ENCODE measurements at regions not wholly inside any gene's neighbourhood (a gene's known extent, or its start where the extent isn't known, plus 50 kb on each side); places are given as distances from the start of the nearest gene placed in this dataset.

DNA sequence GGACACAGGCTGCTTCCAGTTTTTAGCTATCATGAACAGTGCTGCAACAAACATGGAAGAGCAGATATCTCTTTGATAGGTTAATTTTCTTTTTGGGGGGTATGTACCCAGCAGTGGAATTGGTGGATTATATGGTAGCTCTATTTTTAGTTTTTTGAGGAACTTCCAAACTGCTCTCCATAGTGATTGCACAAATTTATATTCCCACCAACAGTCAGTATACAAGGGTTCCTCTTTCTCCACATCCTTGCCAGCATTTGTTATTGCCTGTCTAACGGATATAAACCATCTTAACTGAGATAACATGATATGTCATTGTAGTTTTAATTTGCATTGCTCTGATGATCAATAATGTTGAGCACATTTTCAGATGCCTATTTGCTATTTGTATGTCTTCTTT, 237.6 kb downstream of the MMUT start:
- Histone ChIP-seq H3K4me1 (ENCODE audit: insufficient read depth, low read length) (no peaks in the 10 kb centered on the region), H3K9me3 (ENCODE audit: low read length) (no peaks in the 10 kb centered on the region), H3K4me2 (ENCODE audit: low read depth, low read length) (no peak overlapping the region), H4K20me1 (ENCODE audit: insufficient read depth, low read length) (no peaks in the 10 kb centered on the region), H3K9ac (ENCODE audit: insufficient read depth, low read depth, low read length) (no peak overlapping the region), H3K79me2 (ENCODE audit: insufficient read depth, low read length) (no peaks in the 10 kb centered on the region), H3K36me3 (replicated peaks in 1 of 2; ENCODE audit: control insufficient read depth in 1 of 2, insufficient read depth in 2 of 2, low read length in 2 of 2) (no peaks in the 10 kb centered on the region), H2AFZ (ENCODE audit: low read length) (no peak overlapping the region), H3K27ac (ENCODE audit: extremely low read length, insufficient read depth, low read length) (no peak overlapping the region), H3K4me3 (replicated peaks in 1 of 3; ENCODE audit: insufficient read depth in 1 of 3, low read depth in 2 of 3, low read length in 3 of 3) (no peak overlapping the region), H3K27me3 (ENCODE audit: control insufficient read depth in 1 of 2, insufficient read depth in 2 of 2, low read length in 2 of 2) (no peaks in the 10 kb centered on the region)
- CTCF ChIA-PET (ENCODE audit: low intra/inter-chr PET ratio, low total read pairs) = no interaction called here
- FAIRE-seq (no peak), DNase-seq (ENCODE audit: low spot score) (no peak), ATAC-seq (no peak)
- no TSS peak for BruUV-seq (replicated peaks)
- in situ Hi-C loops (cut with HindIII; ENCODE audit: extremely low pct_ligation_motif_present, low pct_unique_long_range_greater_than_20kb) (no loop called here), intact Hi-C loops (cut with micrococcal nuclease; ENCODE audit: unreplicated experiment) (no loop called here)
- WGBS (ENCODE audit: low lambda C conversion rate) = 2% methylated on average over 1 of the region's 1 CpG
- POLR2A ChIA-PET = no interaction called here
- TF ChIP-seq JUNB (CRISPR knock-in tag; IDR thresholded peaks at IDR 0.05; ENCODE audit: borderline replicate concordance) (no peak), TGIF2 (CRISPR knock-in tag; IDR thresholded peaks at IDR 0.05) (no peak), SMYD3 (CRISPR knock-in tag; IDR thresholded peaks at IDR 0.05) (no peak), MXI1 (IDR thresholded peaks at IDR 0.05; ENCODE audit: borderline replicate concordance, low read depth, low read length) (no peak), ZNF10 (CRISPR knock-in tag; IDR thresholded peaks at IDR 0.05; ENCODE audit: borderline replicate concordance, low read depth) (no peak), SRY (CRISPR knock-in tag; IDR thresholded peaks at IDR 0.05) (no peak), ZNF607 (CRISPR knock-in tag; IDR thresholded peaks at IDR 0.05; ENCODE audit: borderline replicate concordance) (no peak), ZNF678 (CRISPR knock-in tag; IDR thresholded peaks at IDR 0.05) (no peak), ZNF138 (CRISPR knock-in tag; IDR thresholded peaks at IDR 0.05; ENCODE audit: low read depth) (no peak), NFIB (CRISPR knock-in tag; IDR thresholded peaks at IDR 0.05; ENCODE audit: borderline replicate concordance) (no peak)
- TF ChIP-seq, protein P1, sequence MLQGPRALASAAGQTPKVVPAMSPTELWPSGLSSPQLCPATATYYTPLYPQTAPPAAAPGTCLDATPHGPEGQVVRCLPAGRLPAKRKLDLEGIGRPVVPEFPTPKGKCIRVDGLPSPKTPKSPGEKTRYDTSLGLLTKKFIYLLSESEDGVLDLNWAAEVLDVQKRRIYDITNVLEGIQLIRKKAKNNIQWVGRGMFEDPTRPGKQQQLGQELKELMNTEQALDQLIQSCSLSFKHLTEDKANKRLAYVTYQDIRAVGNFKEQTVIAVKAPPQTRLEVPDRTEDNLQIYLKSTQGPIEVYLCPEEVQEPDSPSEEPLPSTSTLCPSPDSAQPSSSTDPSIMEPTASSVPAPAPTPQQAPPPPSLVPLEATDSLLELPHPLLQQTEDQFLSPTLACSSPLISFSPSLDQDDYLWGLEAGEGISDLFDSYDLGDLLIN (CRISPR knock-in tag; IDR thresholded peaks at IDR 0.05; ENCODE audit: borderline replicate concordance) = no peak
- TF ChIP-seq, protein P2, sequence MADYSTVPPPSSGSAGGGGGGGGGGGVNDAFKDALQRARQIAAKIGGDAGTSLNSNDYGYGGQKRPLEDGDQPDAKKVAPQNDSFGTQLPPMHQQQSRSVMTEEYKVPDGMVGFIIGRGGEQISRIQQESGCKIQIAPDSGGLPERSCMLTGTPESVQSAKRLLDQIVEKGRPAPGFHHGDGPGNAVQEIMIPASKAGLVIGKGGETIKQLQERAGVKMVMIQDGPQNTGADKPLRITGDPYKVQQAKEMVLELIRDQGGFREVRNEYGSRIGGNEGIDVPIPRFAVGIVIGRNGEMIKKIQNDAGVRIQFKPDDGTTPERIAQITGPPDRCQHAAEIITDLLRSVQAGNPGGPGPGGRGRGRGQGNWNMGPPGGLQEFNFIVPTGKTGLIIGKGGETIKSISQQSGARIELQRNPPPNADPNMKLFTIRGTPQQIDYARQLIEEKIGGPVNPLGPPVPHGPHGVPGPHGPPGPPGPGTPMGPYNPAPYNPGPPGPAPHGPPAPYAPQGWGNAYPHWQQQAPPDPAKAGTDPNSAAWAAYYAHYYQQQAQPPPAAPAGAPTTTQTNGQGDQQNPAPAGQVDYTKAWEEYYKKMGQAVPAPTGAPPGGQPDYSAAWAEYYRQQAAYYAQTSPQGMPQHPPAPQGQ (CRISPR knock-in tag; IDR thresholded peaks at IDR 0.05; ENCODE audit: borderline replicate concordance) = no peak
- TF ChIP-seq, protein P3, sequence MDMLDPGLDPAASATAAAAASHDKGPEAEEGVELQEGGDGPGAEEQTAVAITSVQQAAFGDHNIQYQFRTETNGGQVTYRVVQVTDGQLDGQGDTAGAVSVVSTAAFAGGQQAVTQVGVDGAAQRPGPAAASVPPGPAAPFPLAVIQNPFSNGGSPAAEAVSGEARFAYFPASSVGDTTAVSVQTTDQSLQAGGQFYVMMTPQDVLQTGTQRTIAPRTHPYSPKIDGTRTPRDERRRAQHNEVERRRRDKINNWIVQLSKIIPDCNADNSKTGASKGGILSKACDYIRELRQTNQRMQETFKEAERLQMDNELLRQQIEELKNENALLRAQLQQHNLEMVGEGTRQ (IDR thresholded peaks at IDR 0.05; ENCODE audit: low read depth, low read length) = no peak
- TF ChIP-seq, protein P3 (CRISPR knock-in tag; IDR thresholded peaks at IDR 0.05; ENCODE audit: borderline replicate concordance) = no peak
